Activated T-cell treated with anti-CD3 and anti-CD28 coated beads, Interleukin-2, amount 50 U/mL, for 72 hours (primary cell): ENCODE measurements at regions not wholly inside any gene's neighbourhood (a gene's known extent, or its start where the extent isn't known, plus 50 kb on each side); places are given as distances from the start of the nearest gene placed in this dataset.

Experiments used
- ATAC-seq, 2 donors: fragments of 150-1000 bp; cut with Tn5 transposase; replicated peaks in 1 of 2; 2 replicates each; pipeline ENCODE4 v1.10.0; 2021; ENCODE audit warnings: moderate library complexity in 2 of 2, mild to moderate bottlenecking in 1 of 2
- DNase-seq, 2 donors: peaks; one replicate each; pipeline ENCODE4 v3.0.0; 2021 to 2022; ENCODE audit warnings: mixed read lengths in 1 of 2
- H3K27ac Mint-ChIP-seq: one replicate; pipeline ENCODE4 v1.8.0; 2022; ENCODE audit warnings: mild to moderate bottlenecking, moderate library complexity, mixed read lengths
- H3K27me3 Mint-ChIP-seq: one replicate; pipeline ENCODE4 v1.8.0; 2022; ENCODE audit warnings: low read depth, mixed read lengths
- H3K36me3 Mint-ChIP-seq, 2 donors: one replicate each; pipeline ENCODE4 v1.8.0; 2022; ENCODE audit warnings: mixed read lengths in 2 of 2, mild to moderate bottlenecking in 1 of 2; ENCODE audit not compliant: insufficient read depth in 2 of 2
- H3K4me1 Mint-ChIP-seq: one replicate; pipeline ENCODE4 v1.8.0; 2022; ENCODE audit warnings: low read depth, mixed read lengths
- H3K4me3 Mint-ChIP-seq, 2 donors: one replicate each; pipeline ENCODE4 v1.8.0; 2022; ENCODE audit warnings: mild to moderate bottlenecking in 2 of 2, mixed read lengths in 2 of 2, moderate library complexity in 2 of 2
- H3K9me3 Mint-ChIP-seq, 2 donors: one replicate each; pipeline ENCODE4 v1.8.0; 2022; ENCODE audit warnings: mixed read lengths in 2 of 2

GRCh38 chr9:73738741-73739530 lies 587.3 kb downstream of the ANXA1 start:
- Mint-ChIP-seq H3K36me3 (no peaks in the 10 kb centered on the region), H3K27ac (no peak overlapping the region), H3K9me3 (no peaks in the 10 kb centered on the region), H3K27me3 (no peaks in the 10 kb centered on the region), H3K4me3 (no peak overlapping the region), H3K4me1 (no peaks in the 10 kb centered on the region)
- DNase-seq (no peak), ATAC-seq (no peak)

GRCh38 chr9:73741316-73741715 lies 589.7 kb downstream of the ANXA1 start:
- ATAC-seq (no peak), DNase-seq (no peak)
- H3K27me3 Mint-ChIP-seq = no peaks in the 10 kb centered on the region
- H3K4me3 Mint-ChIP-seq = no peak overlapping the region
- peaks cover 0 to 1% of the 10 kb centered on the region in 2 donors for H3K9me3 Mint-ChIP-seq
- H3K27ac Mint-ChIP-seq = no peak overlapping the region
- H3K4me1 Mint-ChIP-seq = no peaks in the 10 kb centered on the region
- H3K36me3 Mint-ChIP-seq = no peaks in the 10 kb centered on the region

GRCh38 chr9:73742412-73742811 lies 590.7 kb downstream of the ANXA1 start:
- ATAC-seq = no peak
- Mint-ChIP-seq H3K4me1 (no peaks in the 10 kb centered on the region), H3K27ac (no peak overlapping the region)

GRCh38 chr9:73743826-73744225 lies 592.2 kb downstream of the ANXA1 start:
- no peak for DNase-seq
- Mint-ChIP-seq H3K36me3 (no peaks in the 10 kb centered on the region), H3K4me3 (no peak overlapping the region), H3K27ac (no peak overlapping the region), H3K9me3 (peaks cover 0 to 10% of the 10 kb centered on the region in 2 donors), H3K27me3 (no peaks in the 10 kb centered on the region), H3K4me1 (no peaks in the 10 kb centered on the region)
- no peak for ATAC-seq

More at GRCh38 chr9:73742412-73742811, 590.7 kb downstream of the ANXA1 start:
- DNase-seq = no peak
- H3K9me3 Mint-ChIP-seq = peaks cover 0 to 3% of the 10 kb centered on the region in 2 donors
- no peaks in the 10 kb centered on the region for H3K36me3 Mint-ChIP-seq
- no peak overlapping the region for H3K4me3 Mint-ChIP-seq
- H3K27me3 Mint-ChIP-seq = no peaks in the 10 kb centered on the region

- Mint-ChIP-seq H3K9me3 (peaks cover 0 to 11% of the 10 kb centered on the region in 2 donors), H3K27ac (no peak overlapping the region), H3K27me3 (no peaks in the 10 kb centered on the region), H3K36me3 (no peaks in the 10 kb centered on the region), H3K4me3 (no peak overlapping the region), H3K4me1 (no peaks in the 10 kb centered on the region)
- no peak for ATAC-seq
- DNase-seq = no peak
Observed at GRCh38 chr9:73745598-73745997, 593.9 kb downstream of the ANXA1 start.

- DNase-seq (no peak), ATAC-seq (no peak)
- H3K27ac Mint-ChIP-seq = no peak overlapping the region
- H3K9me3 Mint-ChIP-seq = peaks cover 0 to 5% of the 10 kb centered on the region in 2 donors
- no peaks in the 10 kb centered on the region for H3K4me1 Mint-ChIP-seq
- no peak overlapping the region for H3K4me3 Mint-ChIP-seq
- H3K36me3 Mint-ChIP-seq = no peaks in the 10 kb centered on the region
- H3K27me3 Mint-ChIP-seq = no peaks in the 10 kb centered on the region
Observed at GRCh38 chr9:73753171-73753570, 601.5 kb downstream of the ANXA1 start.

DNA sequence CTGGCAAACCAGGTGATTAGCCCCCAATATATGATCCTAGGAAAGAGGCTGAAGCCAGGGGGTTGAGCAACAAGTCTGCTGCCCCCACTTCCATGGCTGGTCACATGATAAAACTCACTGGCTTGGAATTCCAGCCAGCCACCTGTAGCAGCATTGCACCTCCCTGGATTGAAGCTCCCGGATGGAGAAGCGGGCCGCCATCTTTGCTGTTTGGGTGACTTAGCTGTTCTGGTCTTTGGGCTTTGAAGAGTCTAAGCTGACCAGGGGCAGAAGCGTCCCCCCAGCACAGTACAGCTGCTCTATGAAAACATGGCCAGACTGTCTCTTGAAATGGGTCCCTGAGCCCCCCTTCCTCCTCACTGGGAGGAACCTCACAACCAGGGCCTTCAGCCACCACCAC lies 610.2 kb downstream of the ANXA1 start:
- DNase-seq = no peak
- Mint-ChIP-seq H3K9me3 (peaks cover 7 to 10% of the 10 kb centered on the region in 2 donors), H3K4me1 (no peaks in the 10 kb centered on the region), H3K4me3 (no peak overlapping the region), H3K27ac (no peak overlapping the region), H3K27me3 (no peaks in the 10 kb centered on the region), H3K36me3 (no peaks in the 10 kb centered on the region)
- ATAC-seq = no peak

- no peak for DNase-seq
- Mint-ChIP-seq H3K9me3 (peaks cover 3 to 7% of the 10 kb centered on the region in 2 donors), H3K4me3 (no peak overlapping the region)
Observed at GRCh38 chr9:73773896-73774295, 622.2 kb downstream of the ANXA1 start.

GRCh38 chr9:73775757-73776156 lies 624.1 kb downstream of the ANXA1 start:
- peaks cover 4 to 7% of the 10 kb centered on the region in 2 donors for H3K9me3 Mint-ChIP-seq
- no peak overlapping the region for H3K4me3 Mint-ChIP-seq
- ATAC-seq (no peak), DNase-seq (no peak)
- H3K4me1 Mint-ChIP-seq = no peaks in the 10 kb centered on the region
- no peak overlapping the region for H3K27ac Mint-ChIP-seq
- no peaks in the 10 kb centered on the region for H3K36me3 Mint-ChIP-seq
- H3K27me3 Mint-ChIP-seq = no peaks in the 10 kb centered on the region

More at GRCh38 chr9:73773896-73774295, 622.2 kb downstream of the ANXA1 start:
- Mint-ChIP-seq H3K27ac (no peak overlapping the region), H3K36me3 (no peaks in the 10 kb centered on the region), H3K4me1 (no peaks in the 10 kb centered on the region), H3K27me3 (no peaks in the 10 kb centered on the region)
- no peak for ATAC-seq

DNA sequence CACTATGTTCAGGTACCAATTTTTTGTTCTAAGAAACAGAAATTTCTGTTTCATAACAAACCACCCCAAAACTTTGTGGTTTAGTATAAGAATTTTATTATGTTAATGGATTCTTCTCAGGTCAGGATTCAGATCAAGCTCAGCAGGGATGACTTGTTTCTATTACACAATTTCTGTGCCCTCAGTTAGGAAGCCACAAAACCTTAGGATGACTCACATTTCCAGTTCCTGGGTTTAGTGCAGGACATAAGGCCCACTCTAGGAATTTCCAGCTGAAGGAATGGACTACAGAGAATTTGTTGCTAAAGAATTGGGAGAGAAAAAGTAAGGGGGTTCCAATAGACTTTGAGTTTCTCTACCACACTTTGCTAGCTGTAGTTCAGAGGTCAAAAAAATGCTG lies 629.3 kb downstream of the ANXA1 start:
- no peak overlapping the region for H3K4me3 Mint-ChIP-seq
- ATAC-seq (no peak), DNase-seq (no peak)
- H3K27ac Mint-ChIP-seq = no peak overlapping the region
- no peaks in the 10 kb centered on the region for H3K4me1 Mint-ChIP-seq
- peaks cover 10 to 11% of the 10 kb centered on the region in 2 donors for H3K9me3 Mint-ChIP-seq
- no peaks in the 10 kb centered on the region for H3K27me3 Mint-ChIP-seq
- no peaks in the 10 kb centered on the region for H3K36me3 Mint-ChIP-seq

GRCh38 chr9:73782166-73782565 lies 630.5 kb downstream of the ANXA1 start:
- no peak overlapping the region for H3K27ac Mint-ChIP-seq
- peaks cover 13 to 17% of the 10 kb centered on the region in 2 donors for H3K9me3 Mint-ChIP-seq
- ATAC-seq (no peak), DNase-seq (no peak)
- no peaks in the 10 kb centered on the region for H3K27me3 Mint-ChIP-seq
- no peaks in the 10 kb centered on the region for H3K36me3 Mint-ChIP-seq
- H3K4me1 Mint-ChIP-seq = no peaks in the 10 kb centered on the region
- H3K4me3 Mint-ChIP-seq = no peak overlapping the region

DNA sequence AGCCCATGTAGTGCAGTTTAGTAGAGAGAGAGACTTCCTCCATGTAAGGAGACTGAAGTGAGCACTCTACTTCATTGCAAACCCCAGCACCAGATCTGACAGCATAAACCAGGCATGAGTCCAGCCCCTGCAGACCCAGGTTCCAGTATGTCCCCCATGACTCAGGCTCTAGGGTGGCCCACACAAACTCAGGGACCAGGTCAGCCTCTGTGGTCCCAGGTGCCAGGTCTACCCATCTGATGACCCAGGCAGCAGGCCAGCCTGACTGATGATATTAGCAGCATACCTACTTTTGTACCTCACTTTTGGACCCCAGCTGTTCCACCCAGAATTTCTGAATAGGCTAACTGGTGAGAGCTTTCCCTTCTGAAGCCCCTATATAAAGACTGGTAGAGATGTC lies 647.8 kb downstream of the ANXA1 start:
- no peak for ATAC-seq
- Mint-ChIP-seq H3K36me3 (no peaks in the 10 kb centered on the region), H3K9me3 (peaks cover 3 to 7% of the 10 kb centered on the region in 2 donors), H3K27ac (no peak overlapping the region), H3K27me3 (no peaks in the 10 kb centered on the region), H3K4me1 (no peaks in the 10 kb centered on the region), H3K4me3 (no peak overlapping the region)
- no peak for DNase-seq

DNA sequence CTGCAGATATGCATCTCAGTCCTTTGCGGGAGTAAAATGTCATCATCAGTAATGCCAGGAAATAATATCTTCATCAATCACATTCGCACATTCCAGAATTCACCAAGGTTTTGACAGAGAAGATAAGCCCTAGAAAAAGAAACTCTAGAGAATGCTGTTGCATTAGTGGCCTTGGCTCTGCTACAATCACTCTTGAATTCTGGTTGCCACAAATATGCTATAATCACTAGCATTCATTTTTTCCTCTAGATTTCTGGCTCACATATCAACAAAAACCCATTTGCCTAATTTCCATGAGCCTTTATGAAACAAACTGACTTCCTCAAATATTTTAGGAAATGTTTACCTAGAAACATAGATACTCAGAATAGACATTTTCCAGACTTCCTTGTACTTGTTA lies 653.4 kb downstream of the ANXA1 start:
- Mint-ChIP-seq H3K9me3 (peaks cover 0 to 5% of the 10 kb centered on the region in 2 donors), H3K4me1 (no peaks in the 10 kb centered on the region), H3K36me3 (no peaks in the 10 kb centered on the region), H3K27ac (no peak overlapping the region), H3K4me3 (no peak overlapping the region), H3K27me3 (no peaks in the 10 kb centered on the region)
- no peak for DNase-seq
- no peak for ATAC-seq
